Neural cell (in vitro differentiated cells): ENCODE measurements at regions not wholly inside any gene's neighbourhood (a gene's known extent, or its start where the extent isn't known, plus 50 kb on each side); places are given as distances from the start of the nearest gene placed in this dataset.

Source experiments
- CTCF ChIP-seq: fragments of 450-650 bp; IDR thresholded peaks from 2 replicates; pipeline ENCODE4 v1.5.1; 2014; ENCODE audit warnings: antibody characterized with exemption, mild to moderate bottlenecking, moderate library complexity; ENCODE audit not compliant: poor library complexity, severe bottlenecking
- EP300 ChIP-seq: fragments of 450-650 bp; conservative IDR thresholded peaks from 2 replicates; pipeline ENCODE4 v1.6.1; 2014; ENCODE audit warnings: antibody characterized with exemption, mild to moderate bottlenecking, moderate library complexity; ENCODE audit not compliant: poor library complexity, severe bottlenecking
- POLR2AphosphoS5 ChIP-seq: IDR thresholded peaks from 2 replicates; pipeline ENCODE4 v1.6.1; 2012

GRCh38 chr18:24989760-24990593 is 362.0 kb downstream of the ZNF521 start:
- no peak for TF ChIP-seq EP300
- no peak for TF ChIP-seq POLR2AphosphoS5
- no peak for TF ChIP-seq CTCF
